SK-N-SH (cell line): ENCODE measurements at regions not wholly inside any gene's neighbourhood (a gene's known extent, or its start where the extent isn't known, plus 50 kb on each side); places are given as distances from the start of the nearest gene placed in this dataset.

Source experiments
- CTCF ChIA-PET: fragments of 300-600, 350-600 bp; formaldehyde crosslinking; extraction: SDS; loops from one replicate; lab custom pipeline; 2021; lab: Yijun Ruan, JAX
- POLR2A ChIA-PET: fragments of 350-600 bp; sonication (Branson Sonifier 250); formaldehyde crosslinking; extraction: SDS; loops from one replicate; lab custom pipeline; 2020; ENCODE audit warnings: antibody characterized with exemption, inconsistent platforms; lab: Yijun Ruan, JAX
- DNase-seq: peaks from one replicate; pipeline ENCODE4 v3.0.0; 2012
- H2AFZ ChIP-seq: fragments of 200-600 bp; sonication (generic); 2 replicates; pipeline ENCODE4 v1.8.1; 2016; ENCODE audit warnings: antibody characterized with exemption, mild to moderate bottlenecking, low read depth
- H3F3A ChIP-seq: fragments of 200-600 bp; sonication (generic); replicated peaks from 2 replicates; pipeline ENCODE3; 2016; ENCODE audit warnings: antibody characterized with exemption, mild to moderate bottlenecking; ENCODE audit not compliant: insufficient read depth
- H3K27ac ChIP-seq, 2 experiments: fragments of 200-500 bp in 1 of 2; fragments of 200-600 bp in 1 of 2; sonication (Bioruptor generic) in 1 of 2; sonication (generic), shearing (Covaris generic) in 1 of 2; 2 replicates each; pipeline versions ENCODE4 v1.5.1 to v1.6.1; 2014 to 2016; ENCODE audit warnings: low read depth in 2 of 2, inconsistent platforms in 1 of 2, low read length in 1 of 2, mild to moderate bottlenecking in 1 of 2, mixed read lengths in 1 of 2
- H3K27me3 ChIP-seq: fragments of 200-600 bp; sonication (generic), shearing (Covaris generic); 2 replicates; pipeline ENCODE4 v1.6.1; 2016; ENCODE audit warnings: mixed run types; ENCODE audit not compliant: insufficient read depth
- H3K36me3 ChIP-seq, 2 experiments: fragments of 200-500 bp in 1 of 2; fragments of 200-600 bp in 1 of 2; sonication (Bioruptor generic) in 1 of 2; sonication (generic) in 1 of 2; replicated peaks in 1 of 2; 2 replicates each; pipeline versions ENCODE3 to v1.5.1; 2014 to 2016; ENCODE audit warnings: low read length in 1 of 2, mild to moderate bottlenecking in 1 of 2; ENCODE audit not compliant: insufficient read depth in 2 of 2, control insufficient read depth in 1 of 2
- H3K4me1 ChIP-seq, 2 experiments: fragments of 200-500 bp in 1 of 2; fragments of 200-600 bp in 1 of 2; sonication (Bioruptor generic) in 1 of 2; sonication (generic), shearing (Covaris generic) in 1 of 2; 2 replicates each; pipeline versions ENCODE4 v1.5.1 to v1.6.1; 2014 to 2016; ENCODE audit warnings: low read depth in 1 of 2, low read length in 1 of 2, mixed run types in 1 of 2; ENCODE audit not compliant: insufficient read depth in 2 of 2, control insufficient read depth in 1 of 2
- H3K4me2 ChIP-seq: fragments of 200-600 bp; sonication (generic), shearing (Covaris generic); 2 replicates; pipeline ENCODE4 v1.6.1; 2017; ENCODE audit warnings: mixed run types
- H3K4me3 ChIP-seq, 2 experiments: fragments of 200-500 bp in 1 of 2; fragments of 200-600 bp in 1 of 2; sonication (Bioruptor generic) in 1 of 2; sonication (generic), shearing (Covaris generic) in 1 of 2; 2 replicates each; pipeline versions ENCODE4 v1.5.1 to v1.8.1; 2014 to 2016; ENCODE audit warnings: low read depth in 2 of 2, inconsistent platforms in 1 of 2, low read length in 1 of 2, mild to moderate bottlenecking in 1 of 2, mixed read lengths in 1 of 2, moderate library complexity in 1 of 2
- H3K79me2 ChIP-seq: fragments of 200-600 bp; sonication (generic); 2 replicates; pipeline ENCODE4 v1.8.1; 2017; ENCODE audit warnings: mild to moderate bottlenecking; ENCODE audit not compliant: insufficient read depth
- H3K9ac ChIP-seq: fragments of 200-600 bp; sonication (generic); 2 replicates; pipeline ENCODE4 v1.6.1; 2017; ENCODE audit warnings: mixed run types
- H3K9me2 ChIP-seq: fragments of 200-600 bp; sonication (generic); 2 replicates; pipeline ENCODE4 v1.6.1; 2017; ENCODE audit warnings: mixed run types
- H3K9me3 ChIP-seq: fragments of 200-600 bp; sonication (generic); 2 replicates; pipeline ENCODE4 v1.6.1; 2017; ENCODE audit warnings: mixed run types, mild to moderate bottlenecking, moderate library complexity
- H4K20me1 ChIP-seq: fragments of 200-600 bp; sonication (generic); 2 replicates; pipeline ENCODE4 v1.6.1; 2017; ENCODE audit warnings: mild to moderate bottlenecking, mixed run types; ENCODE audit not compliant: insufficient read depth
- ELF1 ChIP-seq: IDR thresholded peaks from 2 replicates; pipeline ENCODE4 v1.4.0; 2012
- EP300 ChIP-seq, 2 experiments: IDR thresholded peaks; 2 replicates each; pipeline versions ENCODE4 v1.4.0 to v1.6.1; 2012; ENCODE audit warnings: borderline replicate concordance in 1 of 2, low read depth in 1 of 2, low read length in 1 of 2
- EZH2phosphoT487 ChIP-seq: fragments of 200-600 bp; sonication (generic); IDR thresholded peaks from 2 replicates; pipeline ENCODE4 v1.6.1; 2017; ENCODE audit warnings: low read depth, mixed run types, mild to moderate bottlenecking, antibody characterized with exemption, moderate library complexity, borderline replicate concordance
- GABPA ChIP-seq: IDR thresholded peaks from 2 replicates; pipeline ENCODE4 v1.4.0; 2012; ENCODE audit warnings: low read depth, mild to moderate bottlenecking
- GATA2 ChIP-seq: sonication (generic); formaldehyde crosslinking; IDR thresholded peaks from 2 replicates; pipeline ENCODE4 v1.5.0; 2020; ENCODE audit warnings: mild to moderate bottlenecking, missing genetic modification reagents
- IRF3 ChIP-seq: fragments of 150-350 bp; IDR thresholded peaks from 2 replicates; pipeline ENCODE4 v1.6.1; 2016; ENCODE audit warnings: mild to moderate bottlenecking, low read depth, low read length
- JUND ChIP-seq: IDR thresholded peaks from 2 replicates; pipeline ENCODE4 v1.4.0; 2012
- MAX ChIP-seq: IDR thresholded peaks from 2 replicates; pipeline ENCODE4 v1.4.0; 2012; ENCODE audit warnings: low read depth
- MXI1 ChIP-seq: IDR thresholded peaks from 2 replicates; pipeline ENCODE4 v1.6.1; 2012; ENCODE audit warnings: mild to moderate bottlenecking, low read depth, low read length, improper control_type of control experiment
- NFIC ChIP-seq: IDR thresholded peaks from 2 replicates; pipeline ENCODE4 v1.4.0; 2012; ENCODE audit warnings: borderline replicate concordance
- NRF1 ChIP-seq: IDR thresholded peaks from 2 replicates; pipeline ENCODE4 v1.6.1; 2012; ENCODE audit warnings: low read depth, mild to moderate bottlenecking, low read length
- PBX3 ChIP-seq: IDR thresholded peaks from 2 replicates; pipeline ENCODE4; 2012
- POLR2AphosphoS5 ChIP-seq: IDR thresholded peaks from 2 replicates; pipeline ENCODE4 v1.6.1; 2012; ENCODE audit warnings: low read depth, low read length
- RAD21 ChIP-seq: IDR thresholded peaks from 2 replicates; pipeline ENCODE4 v1.6.1; 2012; ENCODE audit warnings: mild to moderate bottlenecking, low read length
- RCOR1 ChIP-seq: fragments of 150-350 bp; IDR thresholded peaks from 2 replicates; pipeline ENCODE4 v1.6.1; 2017; ENCODE audit warnings: antibody characterized with exemption, low read length
- RXRA ChIP-seq: IDR thresholded peaks from 2 replicates; pipeline ENCODE4 v1.4.0; 2012; ENCODE audit warnings: low read depth, mild to moderate bottlenecking, borderline replicate concordance
- SMC3 ChIP-seq: IDR thresholded peaks from 2 replicates; pipeline ENCODE4 v1.6.1; 2012; ENCODE audit warnings: low read depth, low read length, improper control_type of control experiment
- TCF12 ChIP-seq: IDR thresholded peaks from 2 replicates; pipeline ENCODE4 v1.4.0; 2012
- TEAD4 ChIP-seq: IDR thresholded peaks from 2 replicates; pipeline ENCODE4 v1.4.0; 2012; ENCODE audit warnings: mild to moderate bottlenecking, borderline replicate concordance; ENCODE audit not compliant: insufficient read depth
- YY1 ChIP-seq: IDR thresholded peaks from 2 replicates; pipeline ENCODE4 v1.4.0; 2012; ENCODE audit warnings: low read depth, mild to moderate bottlenecking
- WGBS: methylation state at CpG from one replicate; pipeline ENCODE4 v1.1.6; 2017; ENCODE audit warnings: low lambda C conversion rate; 5-methylcytosine and 5-hydroxymethylcytosine counted together

GRCh38 chr2:173545364-173545763 is 190.7 kb downstream of the CDCA7 start:
- Histone ChIP-seq H2AFZ (no peak overlapping the region), H3K79me2 (no peaks in the 10 kb centered on the region), H3K9me3 (no peaks in the 10 kb centered on the region), H3K9ac (no peak overlapping the region), H3F3A (peaks cover 8% of the 10 kb centered on the region), H3K36me3 (no peaks in the 10 kb centered on the region), H3K27ac (no peak overlapping the region), H3K4me1 (no peaks in the 10 kb centered on the region; a peak in 1 of 4 replicates), H3K4me3 (no peak overlapping the region), H3K4me2 (no peak overlapping the region), H3K9me2 (no peaks in the 10 kb centered on the region), H3K27me3 (no peaks in the 10 kb centered on the region), H4K20me1 (no peaks in the 10 kb centered on the region)
- TF ChIP-seq NRF1 = no peak
- no peak for TF ChIP-seq EZH2phosphoT487
- TF ChIP-seq IRF3 = no peak
- no peak for TF ChIP-seq ELF1
- no peak for TF ChIP-seq MAX
- 61% methylated on average over 3 of the region's 3 CpGs for WGBS
- ChIA-PET POLR2A (no interaction called here), CTCF (no interaction called here)
- no peak for DNase-seq

GRCh38 chr2:173547499-173547898 is 192.8 kb downstream of the CDCA7 start:
- Histone ChIP-seq H3K9me2 (no peaks in the 10 kb centered on the region), H3K9ac (no peak overlapping the region), H3K27me3 (no peaks in the 10 kb centered on the region), H3K4me3 (no peak overlapping the region), H4K20me1 (no peaks in the 10 kb centered on the region), H3K9me3 (no peaks in the 10 kb centered on the region), H3K27ac (no peak overlapping the region), H3K4me1 (no peaks in the 10 kb centered on the region; a peak in 1 of 4 replicates), H3K4me2 (no peak overlapping the region), H3K36me3 (no peaks in the 10 kb centered on the region), H3K79me2 (no peaks in the 10 kb centered on the region), H3F3A (peaks cover 8% of the 10 kb centered on the region), H2AFZ (no peak overlapping the region)
- CTCF ChIA-PET = no interaction called here
- DNase-seq = no peak
- POLR2A ChIA-PET = no interaction called here
- WGBS = 84% methylated on average over 6 of the region's 6 CpGs
- TF ChIP-seq GATA2 (no peak), GABPA (no peak), RXRA (no peak), NFIC (no peak)

GRCh38 chr2:173550143-173550542 is 195.5 kb downstream of the CDCA7 start:
- no peak overlapping the region for H3K9ac ChIP-seq
- H3K9me3 ChIP-seq = no peaks in the 10 kb centered on the region
- peaks cover 0 to 3% of the 10 kb centered on the region in 2 experiments; a peak in 1 of 4 replicates for H3K4me1 ChIP-seq
- H3K27me3 ChIP-seq = no peaks in the 10 kb centered on the region
- H3K4me2 ChIP-seq = no peak overlapping the region
- H3K36me3 ChIP-seq = no peaks in the 10 kb centered on the region
- H3F3A ChIP-seq = peaks cover 8% of the 10 kb centered on the region
- no peak overlapping the region for H2AFZ ChIP-seq
- WGBS = 0% methylated on average over 1 of the region's 1 CpG
- H3K4me3 ChIP-seq = no peak overlapping the region
- DNase-seq = no peak
- H3K9me2 ChIP-seq = no peaks in the 10 kb centered on the region
- no peaks in the 10 kb centered on the region for H3K79me2 ChIP-seq
- no peaks in the 10 kb centered on the region for H4K20me1 ChIP-seq
- CTCF ChIA-PET = interaction anchor here (0.7 kb wide), 1 partner anchor 20 kb away, joined by 3 read pairs; no protein-coding TSS in a partner anchor
- peak overlapping the region; percentile 22 to 71; a peak in 2 of 4 replicates for H3K27ac ChIP-seq
- POLR2A ChIA-PET = no interaction called here
- TF ChIP-seq SMC3 (no peak), EP300 (IDR thresholded peaks at IDR 0.05; ENCODE audit: borderline replicate concordance in 1 of 2, low read depth in 1 of 2, low read length in 1 of 2) (peak in 1 of 2 experiments; percentile 36; a peak in 1 of 4 replicates), GABPA (no peak), MXI1 (no peak), JUND (peak; percentile 71), RCOR1 (no peak), NFIC (peak; percentile 9; the same call in 1 of the 2 replicates), TEAD4 (peak; percentile 30; the same call in 1 of the 2 replicates), EZH2phosphoT487 (no peak), IRF3 (no peak), YY1 (no peak), RAD21 (no peak), POLR2AphosphoS5 (0 out of 2 replicates have a peak, but pooled peaks have one; percentile 29), PBX3 (peak; percentile 48; the same call in 1 of the 2 replicates), TCF12 (peak; percentile 92)
